B cell (primary cell): ENCODE measurements at regions not wholly inside any gene's neighbourhood (a gene's known extent, or its start where the extent isn't known, plus 50 kb on each side); places are given as distances from the start of the nearest gene placed in this dataset.

Experiments
- ATAC-seq: fragments of 200-7000 bp; cut with Tn5 transposase; one replicate; pipeline ENCODE4 v1.10.0; 2021; ENCODE audit warnings: low read depth, mild to moderate bottlenecking, moderate number of reproducible peaks, moderate library complexity
- CTCF ChIA-PET: fragments of 350-600 bp; sonication (Branson Sonifier 250); formaldehyde crosslinking; loops from one replicate; lab custom pipeline; 2021; ENCODE audit warnings: antibody characterized with exemption, inconsistent platforms; lab: Charles Lee
- POLR2A ChIA-PET: fragments of 350-600 bp; sonication (Branson Sonifier 250); formaldehyde crosslinking; loops from one replicate; lab custom pipeline; 2021; ENCODE audit warnings: antibody characterized with exemption; lab: Charles Lee
- DNase-seq: peaks from one replicate; pipeline ENCODE4 v3.0.0; 2013
- H2AFZ ChIP-seq: 2 replicates; pipeline ENCODE4 v1.6.1; 2012; ENCODE audit warnings: mild to moderate bottlenecking, low read depth, low read length; ENCODE audit not compliant: insufficient read depth, poor library complexity, severe bottlenecking
- H3K27ac ChIP-seq, 2 donors: 1 replicate in 1 of 2; 2 replicates in 1 of 2; pipeline ENCODE4 v1.5.1; 2012 to 2013; ENCODE audit warnings: low read length in 2 of 2, mild to moderate bottlenecking in 2 of 2, moderate library complexity in 1 of 2
- H3K27me3 ChIP-seq, 4 experiments: fragments of 200-600 bp in 1 of 4; sonication (generic) in 1 of 4; replicated peaks in 1 of 4; 1 replicate in 2 of 4; 2 replicates in 2 of 4; pipeline versions ENCODE4 v1.6.1 to v1.7.0; 2013 to 2016; ENCODE audit warnings: low read length in 3 of 4, mild to moderate bottlenecking in 2 of 4, mixed read lengths in 1 of 4, moderate library complexity in 1 of 4; ENCODE audit not compliant: insufficient read depth in 4 of 4, control insufficient read depth in 3 of 4; ENCODE audit errors: control extremely low read depth in 1 of 4
- H3K36me3 ChIP-seq, 2 experiments: replicated peaks in 1 of 2; 1 replicate in 1 of 2; 2 replicates in 1 of 2; pipeline versions ENCODE4 v1.6.1 to v1.7.1; 2013; ENCODE audit warnings: low read length in 1 of 2; ENCODE audit not compliant: insufficient read depth in 2 of 2, control insufficient read depth in 1 of 2; ENCODE audit errors: control extremely low read depth in 1 of 2, extremely low read depth in 1 of 2
- H3K4me1 ChIP-seq, 2 donors: fragments of 200-600 bp in 1 of 2; sonication (generic) in 1 of 2; 1 replicate in 1 of 2; 2 replicates in 1 of 2; pipeline versions ENCODE4 v1.5.1 to v1.6.1; 2013 to 2017; ENCODE audit warnings: low read length in 2 of 2; ENCODE audit not compliant: control insufficient read depth in 2 of 2, insufficient read depth in 2 of 2
- H3K4me2 ChIP-seq: replicated peaks from 2 replicates; pipeline ENCODE3; 2012; ENCODE audit warnings: mild to moderate bottlenecking, low read depth, low read length; ENCODE audit not compliant: poor library complexity, severe bottlenecking
- H3K4me3 ChIP-seq, 5 experiments: fragments of 200-600 bp in 1 of 5; sonication (generic) in 1 of 5; 1 replicate in 3 of 5; 2 replicates in 2 of 5; pipeline versions ENCODE4 v1.5.1 to v1.7.0; 2011 to 2016; ENCODE audit warnings: low read length in 4 of 5, mild to moderate bottlenecking in 4 of 5, low read depth in 2 of 5, control low read depth in 1 of 5, moderate library complexity in 1 of 5; ENCODE audit not compliant: insufficient read depth in 1 of 5; ENCODE audit errors: control extremely low read depth in 1 of 5, extremely low read depth in 1 of 5
- H3K79me2 ChIP-seq: fragments of 200-600 bp; sonication (generic); one replicate; pipeline ENCODE4 v1.6.0; 2016; ENCODE audit warnings: low read length; ENCODE audit not compliant: control insufficient read depth, insufficient read depth
- H3K9ac ChIP-seq: fragments of 200-600 bp; sonication (generic); 2 replicates; pipeline ENCODE4 v1.6.1; 2017; ENCODE audit warnings: mild to moderate bottlenecking, low read length, moderate library complexity
- H3K9me3 ChIP-seq, 3 donors: one replicate each; pipeline versions ENCODE4 v1.6.1 to v1.7.1; 2013; ENCODE audit warnings: low read length in 2 of 3; ENCODE audit not compliant: control insufficient read depth in 2 of 3, insufficient read depth in 1 of 3; ENCODE audit errors: control extremely low read depth in 1 of 3
- H4K20me1 ChIP-seq: 2 replicates; pipeline ENCODE4 v1.6.0; 2012; ENCODE audit warnings: mild to moderate bottlenecking, low read length; ENCODE audit not compliant: insufficient read depth, control insufficient read depth, poor library complexity, severe bottlenecking
- H3K27ac Mint-ChIP-seq: one replicate; pipeline ENCODE4 v1.8.0; 2021; ENCODE audit warnings: mixed read lengths
- H3K27me3 Mint-ChIP-seq: one replicate; pipeline ENCODE4 v1.8.0; 2021; ENCODE audit warnings: mixed read lengths
- H3K4me1 Mint-ChIP-seq: one replicate; pipeline ENCODE4 v1.8.0; 2021; ENCODE audit warnings: mixed read lengths
- H3K4me3 Mint-ChIP-seq: one replicate; pipeline ENCODE4 v1.8.0; 2021; ENCODE audit warnings: mixed read lengths
- H3K9me3 Mint-ChIP-seq: one replicate; pipeline ENCODE4 v1.8.0; 2022; ENCODE audit warnings: mixed read lengths; ENCODE audit not compliant: insufficient read depth
- EZH2 ChIP-seq: IDR thresholded peaks from 2 replicates; pipeline ENCODE4 v1.6.1; 2012; ENCODE audit warnings: borderline replicate concordance, low read depth, mild to moderate bottlenecking, moderate library complexity, low read length; ENCODE audit not compliant: insufficient read depth, poor library complexity, severe bottlenecking
- WGBS: methylation state at CpG from one replicate; pipeline ENCODE4 v1.1.5; 2013; ENCODE audit warnings: missing lambda C conversion rate; ENCODE audit not compliant: insufficient coverage; 5-methylcytosine and 5-hydroxymethylcytosine counted together
- intact Hi-C: fragments of 100-400 bp; cut with micrococcal nuclease; formaldehyde crosslinking; loops from one replicate; pipeline ENCODE4 v1.10.0; 2022
- TF ChIP-seq, protein P1 (sequence below): fragments of 200-600 bp; IDR thresholded peaks from one replicate; pipeline ENCODE4 v1.8.0; 2022; ENCODE audit warnings: antibody characterized with exemption, mild to moderate bottlenecking

GRCh38 chr5:110082863-110083262 lies 393.1 kb downstream of the MAN2A1 start:
- POLR2A ChIA-PET = no interaction called here

DNA sequence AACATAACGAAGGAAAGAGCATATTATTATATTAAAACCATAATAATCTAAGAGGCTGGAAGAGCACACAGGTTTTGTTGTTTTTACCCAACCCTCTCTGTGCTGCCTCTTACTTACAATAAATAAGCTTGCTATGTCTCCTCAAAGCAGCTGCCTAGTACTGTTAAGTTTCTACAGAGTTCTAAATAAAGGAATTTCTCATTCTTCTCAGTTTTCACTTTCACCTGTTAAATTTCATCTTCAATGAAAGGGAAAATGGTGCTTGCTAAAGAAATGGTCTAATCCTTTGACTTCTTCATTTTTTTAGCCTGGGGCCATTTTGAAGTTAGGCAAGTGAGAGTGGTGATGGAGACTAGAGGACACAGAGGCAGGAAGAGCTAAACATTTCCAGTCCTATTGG lies 396.1 kb downstream of the MAN2A1 start:
- CTCF ChIA-PET = no interaction called here
- intact Hi-C loops = no loop called here
- no peaks in the 10 kb centered on the region for H3K27me3 Mint-ChIP-seq

More at GRCh38 chr5:110082863-110083262, 393.1 kb downstream of the MAN2A1 start:
- Histone ChIP-seq H3K9me3 (no peaks in the 10 kb centered on the region), H3K9ac (no peak overlapping the region), H3K79me2 (no peaks in the 10 kb centered on the region), H2AFZ (no peak overlapping the region), H3K4me1 (no peaks in the 10 kb centered on the region), H3K27ac (no peak overlapping the region), H3K27me3 (no peaks in the 10 kb centered on the region), H3K4me3 (no peak overlapping the region), H3K4me2 (no peak overlapping the region), H4K20me1 (no peaks in the 10 kb centered on the region), H3K36me3 (no peaks in the 10 kb centered on the region)
- H3K27ac Mint-ChIP-seq = no peak overlapping the region
- DNase-seq (no peak), ATAC-seq (no peak)
- no peaks in the 10 kb centered on the region for H3K27me3 Mint-ChIP-seq
- intact Hi-C loops = no loop called here
- no peak for TF ChIP-seq EZH2
- TF ChIP-seq, protein P1, sequence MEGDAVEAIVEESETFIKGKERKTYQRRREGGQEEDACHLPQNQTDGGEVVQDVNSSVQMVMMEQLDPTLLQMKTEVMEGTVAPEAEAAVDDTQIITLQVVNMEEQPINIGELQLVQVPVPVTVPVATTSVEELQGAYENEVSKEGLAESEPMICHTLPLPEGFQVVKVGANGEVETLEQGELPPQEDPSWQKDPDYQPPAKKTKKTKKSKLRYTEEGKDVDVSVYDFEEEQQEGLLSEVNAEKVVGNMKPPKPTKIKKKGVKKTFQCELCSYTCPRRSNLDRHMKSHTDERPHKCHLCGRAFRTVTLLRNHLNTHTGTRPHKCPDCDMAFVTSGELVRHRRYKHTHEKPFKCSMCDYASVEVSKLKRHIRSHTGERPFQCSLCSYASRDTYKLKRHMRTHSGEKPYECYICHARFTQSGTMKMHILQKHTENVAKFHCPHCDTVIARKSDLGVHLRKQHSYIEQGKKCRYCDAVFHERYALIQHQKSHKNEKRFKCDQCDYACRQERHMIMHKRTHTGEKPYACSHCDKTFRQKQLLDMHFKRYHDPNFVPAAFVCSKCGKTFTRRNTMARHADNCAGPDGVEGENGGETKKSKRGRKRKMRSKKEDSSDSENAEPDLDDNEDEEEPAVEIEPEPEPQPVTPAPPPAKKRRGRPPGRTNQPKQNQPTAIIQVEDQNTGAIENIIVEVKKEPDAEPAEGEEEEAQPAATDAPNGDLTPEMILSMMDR = no peak
- no CpG with 5 or more reads among the region's 2 CpGs for WGBS
- no peaks in the 10 kb centered on the region for H3K9me3 Mint-ChIP-seq
- H3K4me3 Mint-ChIP-seq = no peak overlapping the region
- no peaks in the 10 kb centered on the region for H3K4me1 Mint-ChIP-seq
- CTCF ChIA-PET = no interaction called here

More for the DNA sequence above, 396.1 kb downstream of the MAN2A1 start:
- Histone ChIP-seq H3K9ac (no peak overlapping the region), H3K27me3 (no peaks in the 10 kb centered on the region), H4K20me1 (no peaks in the 10 kb centered on the region), H3K27ac (no peak overlapping the region), H3K4me3 (no peak overlapping the region), H3K9me3 (no peaks in the 10 kb centered on the region), H3K79me2 (no peaks in the 10 kb centered on the region), H2AFZ (no peak overlapping the region), H3K4me2 (no peak overlapping the region), H3K4me1 (no peaks in the 10 kb centered on the region), H3K36me3 (no peaks in the 10 kb centered on the region)
- Mint-ChIP-seq H3K4me1 (no peaks in the 10 kb centered on the region), H3K27ac (no peak overlapping the region), H3K9me3 (no peaks in the 10 kb centered on the region), H3K4me3 (no peak overlapping the region)
- ATAC-seq = no peak
- no peak for TF ChIP-seq EZH2
- TF ChIP-seq, protein P1 = no peak
- POLR2A ChIA-PET = no interaction called here
- WGBS = no CpG with 5 or more reads among the region's 1 CpG
- DNase-seq = no peak
